GM18951 (cell line): ENCODE measurements at regions not wholly inside any gene's neighbourhood (a gene's known extent, or its start where the extent isn't known, plus 50 kb on each side); places are given as distances from the start of the nearest gene placed in this dataset.

ENCODE experiments used
- POLR2A ChIP-seq: IDR thresholded peaks from 4 replicates; pipeline ENCODE4 v1.6.1; 2011; ENCODE audit warnings: mild to moderate bottlenecking; ENCODE audit not compliant: insufficient read length, insufficient read depth; ENCODE audit errors: extremely low read depth
- in situ Hi-C: fragments of 300-500 bp; cut with MboI; formaldehyde crosslinking; loops from one replicate; pipeline ENCODE4 v1.12.0; 2022; ENCODE audit warnings: low sequenced_read_pairs, mixed read lengths, inconsistent platforms; ENCODE audit not compliant: unreplicated experiment

DNA sequence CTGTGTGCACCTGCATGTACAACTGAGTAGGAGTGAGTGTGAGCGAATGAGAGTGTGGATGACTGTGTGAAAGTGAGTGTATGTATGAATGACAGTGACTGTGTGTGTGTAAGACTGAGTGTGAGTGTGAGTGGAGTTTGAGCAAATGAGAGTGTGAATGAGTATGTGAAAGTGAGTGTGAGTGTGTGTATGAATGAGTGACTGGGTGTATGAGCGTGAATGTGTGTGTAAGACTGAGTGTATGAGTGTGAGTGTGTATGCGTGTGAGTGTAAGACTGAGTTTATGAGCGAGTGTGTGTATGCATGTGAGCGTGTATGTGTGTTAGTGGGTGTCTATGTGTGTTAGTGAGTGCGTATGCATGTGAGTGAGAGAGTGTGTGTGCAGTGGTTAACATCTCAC lies 220.8 kb downstream of the QKI start:
- in situ Hi-C loops, result no loop called here
- no peak for TF ChIP-seq POLR2A

DNA sequence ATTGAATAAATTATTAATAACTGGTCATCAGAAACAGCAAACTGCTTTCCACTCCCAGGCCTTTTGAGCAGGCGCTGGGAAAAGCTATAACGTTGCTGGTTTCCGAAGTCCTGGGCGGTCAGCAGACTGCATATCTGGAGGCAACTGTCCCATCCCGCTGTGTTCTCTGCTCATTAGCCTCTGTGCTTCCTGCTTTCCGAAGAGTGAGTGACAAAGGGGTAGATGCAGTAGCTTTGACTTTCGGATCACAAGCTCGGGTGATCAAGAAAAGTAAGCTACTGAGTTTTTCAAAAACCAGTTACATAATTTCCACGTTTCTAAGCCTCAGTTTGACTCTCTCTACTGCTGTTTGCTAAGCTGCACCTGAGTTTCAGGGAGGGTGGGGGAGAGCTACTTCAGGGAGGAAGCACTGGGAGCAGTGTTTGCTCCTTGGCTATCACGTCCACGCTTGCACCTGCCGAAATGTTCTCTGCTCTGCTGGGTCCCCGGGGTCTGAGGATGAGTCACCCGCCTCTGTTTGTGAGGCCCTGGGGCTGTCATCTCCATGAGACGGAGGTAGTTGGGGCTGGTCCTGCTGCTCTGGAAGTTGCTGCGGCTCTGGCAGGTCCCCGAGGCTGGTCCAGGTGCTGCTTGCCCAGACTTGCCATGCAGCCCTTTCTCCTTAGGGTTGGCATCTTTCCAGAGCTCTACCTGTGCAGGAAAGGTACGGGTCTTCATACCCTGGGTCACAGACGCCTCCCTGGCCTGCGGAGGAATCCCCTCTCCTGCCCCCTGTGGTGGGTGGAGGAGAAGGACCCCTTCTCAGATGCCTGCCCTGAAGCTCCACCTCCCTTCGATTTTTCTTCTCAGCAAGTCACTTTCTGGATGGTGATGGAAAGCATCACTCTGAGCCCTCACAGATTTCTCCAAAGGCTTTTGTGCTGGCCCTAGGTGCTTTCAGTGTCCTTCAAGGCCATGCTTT lies 220.0 kb downstream of the QKI start:
- TF ChIP-seq POLR2A, result no peak
- in situ Hi-C loops, result no loop called here

DNA sequence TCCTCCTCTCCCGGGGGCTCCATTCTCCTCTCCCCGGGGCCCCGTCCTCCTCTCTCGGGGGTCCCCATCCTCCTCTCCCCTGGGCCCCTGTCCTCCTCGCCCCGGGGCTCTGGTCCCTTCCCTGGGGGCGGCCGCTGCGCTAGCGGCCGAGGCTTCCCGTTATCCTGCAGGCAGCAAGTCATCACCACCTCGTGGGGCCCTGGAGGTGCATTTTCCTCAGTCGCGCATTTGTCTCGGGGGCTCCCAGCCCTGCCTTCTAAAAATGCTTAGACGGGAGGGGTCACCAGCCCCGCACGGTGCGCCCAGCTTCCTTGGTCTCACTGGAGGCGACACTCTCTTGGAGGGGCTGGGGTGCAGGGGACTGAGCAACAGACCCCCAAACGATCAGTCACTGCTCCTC lies 216.5 kb downstream of the QKI start:
- in situ Hi-C loops, result no loop called here
- no peak for TF ChIP-seq POLR2A

DNA sequence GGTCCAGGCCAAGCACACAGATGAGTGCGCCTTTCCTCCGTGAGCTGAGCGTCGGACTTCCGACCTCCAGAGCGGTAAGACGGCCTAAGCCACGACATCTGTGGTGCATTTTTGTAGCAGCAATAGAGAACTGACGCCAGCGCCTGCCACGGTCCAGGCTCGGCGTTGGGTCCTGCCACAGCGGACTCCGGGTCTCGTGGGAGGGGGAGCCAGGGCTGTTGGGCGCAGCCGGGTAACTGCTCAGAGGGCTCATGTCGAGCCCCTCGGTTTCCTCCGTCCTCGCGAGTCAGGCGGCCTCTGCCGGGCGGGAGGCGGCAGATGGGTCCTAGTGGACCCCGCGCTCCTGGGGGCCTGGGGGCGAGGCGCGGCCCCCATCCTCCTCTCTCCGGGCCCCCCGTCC lies 216.1 kb downstream of the QKI start:
- in situ Hi-C loops, result no loop called here
- no peak for TF ChIP-seq POLR2A

DNA sequence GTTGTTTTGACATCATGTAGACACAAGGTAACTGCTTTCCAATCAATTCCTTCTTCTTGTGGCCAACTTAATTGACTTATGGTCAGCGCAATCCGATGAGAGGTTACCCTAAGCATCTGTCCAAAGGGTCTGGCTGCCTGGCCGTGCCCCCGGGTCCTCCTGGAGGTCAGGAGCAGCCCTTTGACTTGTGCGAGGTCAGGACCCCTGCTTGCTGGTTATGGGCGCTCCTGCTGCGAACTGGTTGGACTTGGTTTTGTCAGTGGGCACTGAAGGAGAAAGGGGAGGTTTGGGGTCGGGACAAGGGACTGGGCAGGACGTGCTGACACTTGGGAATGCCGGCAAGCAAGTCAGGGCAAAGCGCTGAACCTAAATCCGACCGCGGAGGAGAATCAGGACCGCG lies 215.6 kb downstream of the QKI start:
- in situ Hi-C loops, result no loop called here
- TF ChIP-seq POLR2A, result no peak
